Astrocyte (in vitro differentiated cells and primary cell): ENCODE measurements at regions not wholly inside any gene's neighbourhood (a gene's known extent, or its start where the extent isn't known, plus 50 kb on each side); places are given as distances from the start of the nearest gene placed in this dataset.

Source experiments
- CTCF ChIP-seq: IDR thresholded peaks from 2 replicates; pipeline ENCODE4 v1.5.1; 2011; ENCODE audit warnings: low read depth, mild to moderate bottlenecking, inconsistent platforms, low read length, moderate library complexity; ENCODE audit not compliant: insufficient read depth
- EZH2 ChIP-seq: IDR thresholded peaks from 2 replicates; pipeline ENCODE4 v1.6.1; 2012; ENCODE audit warnings: mild to moderate bottlenecking, low read length, inconsistent platforms; ENCODE audit not compliant: insufficient read depth

- TF ChIP-seq CTCF (no peak), EZH2 (no peak)
Observed at GRCh38 chr13:53135301-53135700, 106.7 kb downstream of the OLFM4 start.
